K562 (cell line): ENCODE measurements at regions not wholly inside any gene's neighbourhood (a gene's known extent, or its start where the extent isn't known, plus 50 kb on each side); places are given as distances from the start of the nearest gene placed in this dataset.

Experiments used
- CTCF ChIP-seq, 3 experiments: IDR thresholded peaks in 2 of 3; conservative IDR thresholded peaks in 1 of 3; 2 replicates each; pipeline ENCODE4 v1.5.1; 2011 to 2012; ENCODE audit warnings: low read length in 3 of 3, mild to moderate bottlenecking in 3 of 3, control low read depth in 2 of 3, improper control_type of control experiment in 1 of 3, inconsistent platforms in 1 of 3, low read depth in 1 of 3, mixed read lengths in 1 of 3, moderate library complexity in 1 of 3; ENCODE audit not compliant: insufficient read depth in 2 of 3
- E2F8 ChIP-seq: fragments of 450-650 bp; IDR thresholded peaks from 2 replicates; pipeline ENCODE4 v1.7.1; 2018; ENCODE audit warnings: mild to moderate bottlenecking, low read depth; ENCODE audit not compliant: partially characterized antibody
- HCFC1 ChIP-seq: IDR thresholded peaks from 2 replicates; pipeline ENCODE4 v1.6.1; 2012; ENCODE audit warnings: low read depth, low read length, improper control_type of control experiment
- THRB ChIP-seq: fragments of 450-650 bp; formaldehyde crosslinking; conservative IDR thresholded peaks from 2 replicates; pipeline ENCODE4 v1.4.0; 2022; ENCODE audit warnings: mild to moderate bottlenecking, missing genetic modification characterization
- ZNF274 ChIP-seq: IDR thresholded peaks from 2 replicates; pipeline ENCODE4 v1.6.1; 2011; ENCODE audit warnings: low read depth, mild to moderate bottlenecking, low read length, moderate library complexity, borderline replicate concordance

- TF ChIP-seq CTCF (IDR thresholded peaks at IDR 0.05 in 2 of 3, conservative IDR thresholded peaks at IDR 0.05 in 1 of 3; ENCODE audit: insufficient read depth in 2 of 3, low read depth in 1 of 3, low read length in 3 of 3) (no peak), E2F8 (no peak), ZNF274 (no peak), THRB (no peak), HCFC1 (no peak)
These were observed 262.7 kb upstream of the BMP2 start for GRCh38 chr20:6504826-6505225.
